Spleen (tissue), 11 donors: ENCODE measurements at regions not wholly inside any gene's neighbourhood (a gene's known extent, or its start where the extent isn't known, plus 50 kb on each side); places are given as distances from the start of the nearest gene placed in this dataset.

Experiments
- DNase-seq: peaks from one replicate; pipeline ENCODE4 v3.0.0-alpha.2; 2020
- H3K27ac ChIP-seq, 8 donors: fragments of 200-600 bp; sonication (generic) in 7 of 8; 1 replicate in 4 of 8; 2 replicates in 4 of 8; pipeline versions ENCODE4 v1.5.0 to v1.8.0; 2016 to 2021; ENCODE audit warnings: inconsistent platforms in 4 of 8, mild to moderate bottlenecking in 4 of 8, moderate library complexity in 1 of 8
- H3K27me3 ChIP-seq, 7 donors: fragments of 200-600 bp; sonication (generic) in 6 of 7; replicated peaks in 1 of 7; 1 replicate in 4 of 7; 2 replicates in 3 of 7; pipeline versions ENCODE4 v1.5.0 to v1.8.0; 2016 to 2021; ENCODE audit warnings: inconsistent platforms in 3 of 7, mild to moderate bottlenecking in 1 of 7
- H3K36me3 ChIP-seq, 6 donors: fragments of 200-600 bp; sonication (generic) in 5 of 6; 1 replicate in 4 of 6; 2 replicates in 2 of 6; pipeline versions ENCODE4 v1.5.0 to v1.8.0; 2016 to 2021; ENCODE audit warnings: inconsistent platforms in 2 of 6
- H3K4me1 ChIP-seq, 6 donors: fragments of 200-600 bp; sonication (generic) in 5 of 6; 1 replicate in 3 of 6; 2 replicates in 3 of 6; pipeline versions ENCODE4 v1.5.0 to v1.8.0; 2016 to 2021; ENCODE audit warnings: inconsistent platforms in 3 of 6
- H3K4me3 ChIP-seq, 8 donors: fragments of 200-600 bp; sonication (generic) in 7 of 8; 1 replicate in 4 of 8; 2 replicates in 4 of 8; pipeline versions ENCODE4 v1.5.0 to v1.8.0; 2016 to 2021; ENCODE audit warnings: inconsistent platforms in 4 of 8, mild to moderate bottlenecking in 4 of 8, moderate library complexity in 2 of 8
- H3K9me3 ChIP-seq, 8 donors: fragments of 200-600 bp; sonication (generic) in 7 of 8; 1 replicate in 4 of 8; 2 replicates in 4 of 8; pipeline versions ENCODE4 v1.5.0 to v1.8.0; 2016 to 2021; ENCODE audit warnings: inconsistent platforms in 4 of 8
- POLR2A ChIP-seq, 3 donors: fragments of 450-650 bp; IDR thresholded peaks; one replicate each; pipeline ENCODE4 v1.5.1; 2017; ENCODE audit warnings: antibody characterized with exemption in 3 of 3, mild to moderate bottlenecking in 1 of 3
- POLR2AphosphoS5 ChIP-seq, 3 donors: sonication (generic); formaldehyde crosslinking; IDR thresholded peaks; one replicate each; pipeline ENCODE4 v1.5.1; 2017; ENCODE audit warnings: antibody characterized with exemption in 3 of 3
- WGBS, 5 donors: extraction: QIAGEN DNeasy Blood & Tissue Kit in 3 of 5; methylation state at CpG; one replicate each; pipeline versions ENCODE4 v1.1.5 to v1.1.7; 2013 to 2018; 5-methylcytosine and 5-hydroxymethylcytosine counted together
- intact Hi-C: fragments of 100-400 bp; cut with DNase I; formaldehyde crosslinking; loops from one replicate; pipeline ENCODE4 v1.15.0; 2023; ENCODE audit warnings: low total_unique reads
- TF ChIP-seq, protein P1 (sequence below), 11 experiments: fragments of 200-600 bp in 7 of 11; fragments of 450-650 bp in 4 of 11; sonication (generic) in 4 of 11; IDR thresholded peaks in 8 of 11; conservative IDR thresholded peaks in 3 of 11; 1 replicate in 7 of 11; 2 replicates in 4 of 11; pipeline versions ENCODE4 v1.4.0 to v1.8.0; 2016 to 2021; ENCODE audit warnings: antibody characterized with exemption in 11 of 11, inconsistent platforms in 4 of 11, mild to moderate bottlenecking in 1 of 11
- donor health status: healthy with polysubstance abuse.
- donor health status: DM: no; HTN: no; CAD: no; lungs with moderate emphysema.
- donor health status: DM: no; HTN: no; CAD: no.
- donor health status: Bipolar disorder and iron deficiency.
- donor health status: healthy.
- donor health status: DM: no; HTN: no; CAD: no.
- donor health status: DM: yes; HTN: yes; CAD: no.

- 51 to 61% (median 59%) methylated on average over 5 of the region's 5 CpGs for WGBS, 5 donors
- TF ChIP-seq POLR2A (IDR thresholded peaks at IDR 0.05) (no peak), POLR2AphosphoS5 (IDR thresholded peaks at IDR 0.05) (no peak)
- TF ChIP-seq, protein P1, sequence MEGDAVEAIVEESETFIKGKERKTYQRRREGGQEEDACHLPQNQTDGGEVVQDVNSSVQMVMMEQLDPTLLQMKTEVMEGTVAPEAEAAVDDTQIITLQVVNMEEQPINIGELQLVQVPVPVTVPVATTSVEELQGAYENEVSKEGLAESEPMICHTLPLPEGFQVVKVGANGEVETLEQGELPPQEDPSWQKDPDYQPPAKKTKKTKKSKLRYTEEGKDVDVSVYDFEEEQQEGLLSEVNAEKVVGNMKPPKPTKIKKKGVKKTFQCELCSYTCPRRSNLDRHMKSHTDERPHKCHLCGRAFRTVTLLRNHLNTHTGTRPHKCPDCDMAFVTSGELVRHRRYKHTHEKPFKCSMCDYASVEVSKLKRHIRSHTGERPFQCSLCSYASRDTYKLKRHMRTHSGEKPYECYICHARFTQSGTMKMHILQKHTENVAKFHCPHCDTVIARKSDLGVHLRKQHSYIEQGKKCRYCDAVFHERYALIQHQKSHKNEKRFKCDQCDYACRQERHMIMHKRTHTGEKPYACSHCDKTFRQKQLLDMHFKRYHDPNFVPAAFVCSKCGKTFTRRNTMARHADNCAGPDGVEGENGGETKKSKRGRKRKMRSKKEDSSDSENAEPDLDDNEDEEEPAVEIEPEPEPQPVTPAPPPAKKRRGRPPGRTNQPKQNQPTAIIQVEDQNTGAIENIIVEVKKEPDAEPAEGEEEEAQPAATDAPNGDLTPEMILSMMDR (IDR thresholded peaks at IDR 0.05 in 8 of 11, conservative IDR thresholded peaks at IDR 0.05 in 3 of 11) = no peak
- H3K36me3 ChIP-seq = no peaks in the 10 kb centered on the region
- H3K9me3 ChIP-seq = no peaks in the 10 kb centered on the region
- H3K27ac ChIP-seq = no peak overlapping the region
- H3K4me1 ChIP-seq = no peaks in the 10 kb centered on the region
- H3K27me3 ChIP-seq = no peaks in the 10 kb centered on the region
- H3K4me3 ChIP-seq = no peak overlapping the region
- DNase-seq = no peak
- intact Hi-C loops = no loop called here
Observed at GRCh38 chr5:52598968-52599367, 188.7 kb upstream of the ITGA1 start.

- Histone ChIP-seq H3K36me3 (no peaks in the 10 kb centered on the region), H3K4me3 (no peak overlapping the region), H3K4me1 (no peaks in the 10 kb centered on the region), H3K27ac (no peak overlapping the region), H3K9me3 (no peaks in the 10 kb centered on the region), H3K27me3 (no peaks in the 10 kb centered on the region)
- intact Hi-C loops = no loop called here
- WGBS, 5 donors = 67 to 87% (median 81%) methylated on average over 5 of the region's 5 CpGs
- no peak for TF ChIP-seq POLR2A (IDR thresholded peaks at IDR 0.05)
- DNase-seq = no peak
Observed at GRCh38 chr5:52603778-52604554, 183.8 kb upstream of the ITGA1 start.

DNA sequence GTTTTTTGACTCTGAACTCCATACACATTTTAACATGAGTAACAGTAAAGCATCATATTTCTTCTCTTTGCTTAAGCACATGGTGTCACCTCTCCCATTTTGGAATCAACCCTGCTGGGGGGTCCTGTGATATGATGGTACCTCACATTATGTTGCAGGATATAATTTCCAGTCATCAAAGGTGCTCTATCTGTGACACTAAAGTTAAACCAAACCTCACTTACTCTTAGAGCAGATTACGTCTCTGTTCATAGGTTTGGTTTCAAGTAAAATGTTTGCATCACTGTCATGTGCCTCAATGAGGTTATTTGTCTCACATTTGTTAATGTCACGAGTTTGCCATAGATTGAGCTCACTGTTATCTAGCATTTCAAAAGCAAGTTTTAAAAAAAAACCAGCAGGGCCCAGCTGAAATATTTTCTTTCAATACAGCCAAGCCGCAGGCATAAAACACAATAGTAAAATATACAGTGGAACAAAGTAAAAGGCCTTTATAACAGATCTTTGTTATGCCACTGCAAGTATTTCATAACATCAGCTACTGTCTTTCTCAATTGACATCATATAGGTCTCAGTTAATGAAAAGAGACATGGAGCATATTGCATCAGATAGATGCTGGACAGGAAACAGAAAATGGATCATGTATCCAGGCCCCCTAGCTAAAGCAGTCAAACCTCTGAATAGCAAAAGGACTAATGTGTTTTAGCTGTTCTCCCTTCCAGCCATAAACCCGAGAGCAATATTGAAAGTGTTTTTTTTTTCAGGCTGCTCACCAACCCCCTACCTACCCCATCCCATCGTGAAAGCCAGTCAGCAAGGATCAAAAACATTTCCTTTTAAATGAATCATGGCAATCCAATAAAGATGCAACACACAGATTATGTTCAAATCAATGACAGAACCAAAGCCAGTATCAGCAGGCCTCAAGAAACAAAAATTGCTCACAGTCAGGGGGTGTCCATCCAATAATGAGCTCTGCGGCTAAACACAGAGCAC is 182.1 kb upstream of the ITGA1 start:
- intact Hi-C loops = no loop called here
- Histone ChIP-seq H3K27me3 (no peaks in the 10 kb centered on the region), H3K4me1 (no peaks in the 10 kb centered on the region), H3K9me3 (no peaks in the 10 kb centered on the region), H3K27ac (no peak overlapping the region), H3K4me3 (no peak overlapping the region), H3K36me3 (no peaks in the 10 kb centered on the region)
- 69 to 87% (median 80%) methylated on average over 6 of the region's 6 CpGs for WGBS, 5 donors
- TF ChIP-seq, protein P1 (IDR thresholded peaks at IDR 0.05 in 8 of 11, conservative IDR thresholded peaks at IDR 0.05 in 3 of 11) = no peak
- TF ChIP-seq POLR2AphosphoS5 (IDR thresholded peaks at IDR 0.05) (no peak), POLR2A (IDR thresholded peaks at IDR 0.05) (no peak)
- DNase-seq = no peak

DNA sequence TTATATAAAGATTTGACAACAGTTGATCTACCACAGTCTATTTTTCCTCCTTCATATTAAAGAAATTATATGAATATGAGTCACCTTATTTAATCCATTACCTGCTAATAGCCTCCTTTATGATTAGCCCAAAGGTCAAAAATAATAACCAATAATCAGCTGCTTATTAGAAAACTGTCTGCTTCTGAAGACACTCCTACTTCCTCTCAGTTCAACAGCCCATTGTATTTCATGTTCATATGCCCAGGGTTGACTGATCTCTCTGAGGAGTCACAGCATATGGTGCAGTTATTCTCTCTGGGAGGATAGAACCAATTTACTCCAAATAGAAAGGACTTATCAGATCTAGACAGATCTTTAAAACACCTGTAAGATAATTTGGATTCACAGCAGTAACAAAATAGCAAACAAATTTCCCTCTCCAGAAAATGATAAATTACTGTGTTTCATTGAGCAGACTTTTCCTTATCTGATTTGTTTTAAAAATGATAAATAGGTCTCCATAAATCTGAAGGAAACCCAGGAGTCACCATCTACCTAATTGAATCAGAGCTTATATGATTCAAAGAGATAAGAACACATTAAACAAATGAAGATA is 180.4 kb upstream of the ITGA1 start:
- TF ChIP-seq POLR2AphosphoS5 (IDR thresholded peaks at IDR 0.05) = no peak
- TF ChIP-seq, protein P1 (IDR thresholded peaks at IDR 0.05 in 8 of 11, conservative IDR thresholded peaks at IDR 0.05 in 3 of 11) = no peak
- TF ChIP-seq POLR2A (IDR thresholded peaks at IDR 0.05) = no peak
- H3K27me3 ChIP-seq = no peaks in the 10 kb centered on the region
- H3K9me3 ChIP-seq = no peaks in the 10 kb centered on the region
- H3K4me3 ChIP-seq = no peak overlapping the region
- H3K36me3 ChIP-seq = no peaks in the 10 kb centered on the region
- no peak overlapping the region for H3K27ac ChIP-seq
- no peaks in the 10 kb centered on the region for H3K4me1 ChIP-seq
- intact Hi-C loops = no loop called here
- no peak for DNase-seq
